ENCODE measurements at regions not wholly inside any gene's neighbourhood (a gene's known extent, or its start where the extent isn't known, plus 50 kb on each side); places are given as distances from the start of the nearest gene placed in this dataset.
"Not testable (repeated sequence)": the region's sequence is repeated elsewhere in the genome, so short reads cannot be mapped to it uniquely, and the experiment has no call there.

DNA sequence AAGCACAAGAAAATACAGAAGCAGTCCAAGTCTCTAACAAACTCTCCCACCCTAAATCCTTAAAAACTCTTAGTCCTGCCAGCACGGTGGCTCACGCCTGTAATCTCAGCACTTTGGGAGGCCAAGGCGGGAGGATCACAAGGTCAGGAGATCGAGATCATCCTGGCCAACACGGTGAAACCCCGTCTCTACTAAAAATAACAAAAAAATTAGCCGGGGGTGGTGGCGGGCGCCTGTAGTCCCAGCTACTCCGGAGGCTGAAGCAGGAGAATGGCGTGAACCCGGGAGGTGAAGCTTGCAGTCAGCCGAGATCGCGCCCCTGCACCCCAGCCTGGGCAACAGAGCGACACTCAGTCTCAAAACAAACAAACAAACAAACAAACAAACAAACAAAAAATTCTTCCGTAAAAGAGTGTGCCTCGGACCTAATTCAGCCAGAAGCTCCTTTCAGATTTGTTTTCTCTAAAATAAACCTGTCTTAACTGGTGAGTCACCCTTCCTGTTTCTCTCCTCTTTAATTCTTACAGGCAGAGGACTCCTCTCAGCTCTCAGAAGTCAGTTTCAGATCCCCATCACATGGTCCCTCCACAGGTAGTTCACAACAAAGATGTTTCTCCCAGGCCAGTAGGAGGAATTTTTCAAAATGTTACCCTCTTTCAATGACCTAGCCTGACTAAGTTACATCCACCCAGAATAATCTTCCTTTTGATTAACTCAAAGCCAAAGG, 953.2 kb downstream of the STIM2 start:
- TF ChIP-seq, protein P1, sequence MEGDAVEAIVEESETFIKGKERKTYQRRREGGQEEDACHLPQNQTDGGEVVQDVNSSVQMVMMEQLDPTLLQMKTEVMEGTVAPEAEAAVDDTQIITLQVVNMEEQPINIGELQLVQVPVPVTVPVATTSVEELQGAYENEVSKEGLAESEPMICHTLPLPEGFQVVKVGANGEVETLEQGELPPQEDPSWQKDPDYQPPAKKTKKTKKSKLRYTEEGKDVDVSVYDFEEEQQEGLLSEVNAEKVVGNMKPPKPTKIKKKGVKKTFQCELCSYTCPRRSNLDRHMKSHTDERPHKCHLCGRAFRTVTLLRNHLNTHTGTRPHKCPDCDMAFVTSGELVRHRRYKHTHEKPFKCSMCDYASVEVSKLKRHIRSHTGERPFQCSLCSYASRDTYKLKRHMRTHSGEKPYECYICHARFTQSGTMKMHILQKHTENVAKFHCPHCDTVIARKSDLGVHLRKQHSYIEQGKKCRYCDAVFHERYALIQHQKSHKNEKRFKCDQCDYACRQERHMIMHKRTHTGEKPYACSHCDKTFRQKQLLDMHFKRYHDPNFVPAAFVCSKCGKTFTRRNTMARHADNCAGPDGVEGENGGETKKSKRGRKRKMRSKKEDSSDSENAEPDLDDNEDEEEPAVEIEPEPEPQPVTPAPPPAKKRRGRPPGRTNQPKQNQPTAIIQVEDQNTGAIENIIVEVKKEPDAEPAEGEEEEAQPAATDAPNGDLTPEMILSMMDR (IDR thresholded peaks at IDR 0.05), result not testable (repeated sequence)
- TF ChIP-seq POLR2A (IDR thresholded peaks at IDR 0.05), result not testable (repeated sequence)
